ENCODE measurements at regions not wholly inside any gene's neighbourhood (a gene's known extent, or its start where the extent isn't known, plus 50 kb on each side); places are given as distances from the start of the nearest gene placed in this dataset.
A peak's percentile ranks its signal among the peaks of the same experiment; 100 is the strongest.

DNA sequence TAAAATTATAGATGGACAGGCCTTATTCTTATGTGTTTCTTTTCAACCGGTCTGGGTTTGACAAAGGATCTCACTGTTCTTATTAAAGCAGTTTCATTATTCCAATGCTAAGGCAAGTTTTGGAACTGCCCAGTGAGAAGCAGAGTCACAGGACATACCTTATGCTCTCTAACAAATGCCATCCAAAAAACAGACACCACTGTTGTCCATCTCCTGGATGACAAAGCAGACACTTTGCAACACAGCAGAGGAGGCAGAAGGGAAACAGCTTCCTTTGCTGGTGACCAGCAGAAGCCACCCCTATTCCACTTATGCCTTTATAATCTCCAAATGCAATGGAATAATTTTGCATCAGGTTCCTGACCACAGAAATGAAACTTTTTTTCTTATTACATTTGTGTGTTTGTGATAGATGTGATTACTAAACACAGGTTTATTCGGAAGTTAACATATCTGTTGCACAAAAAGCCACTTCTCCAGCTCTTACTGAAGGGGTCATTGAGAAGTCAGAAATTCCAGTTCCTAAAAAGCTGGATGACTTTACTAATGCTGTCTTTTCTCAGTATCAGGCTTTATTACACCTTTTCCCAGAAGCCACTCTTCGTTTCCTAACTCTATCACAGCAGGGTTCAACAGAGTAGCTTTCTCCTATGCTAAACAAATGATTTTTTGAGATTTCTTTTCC, 115.6 kb downstream of the BTG1 start:
- DNase-seq = no peak

DNA sequence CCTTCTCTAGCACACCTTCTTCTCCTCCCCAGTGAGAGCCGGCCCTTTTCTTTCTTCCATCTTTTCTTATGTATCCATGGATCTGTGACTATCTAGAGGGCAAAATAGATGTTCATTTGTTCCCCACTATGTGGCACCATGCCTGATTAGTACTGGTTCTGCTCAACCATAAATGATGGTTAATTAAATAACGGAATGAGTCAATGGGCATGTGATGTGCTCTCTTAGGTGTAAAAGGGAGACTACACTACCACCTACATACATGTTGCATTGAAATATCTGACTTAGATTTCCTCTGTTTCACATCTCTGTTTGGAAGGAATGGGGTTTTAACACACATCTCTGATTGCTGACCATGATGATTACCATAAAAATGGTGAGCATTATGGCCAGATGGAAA, 116.5 kb downstream of the BTG1 start:
- no peak for DNase-seq

DNA sequence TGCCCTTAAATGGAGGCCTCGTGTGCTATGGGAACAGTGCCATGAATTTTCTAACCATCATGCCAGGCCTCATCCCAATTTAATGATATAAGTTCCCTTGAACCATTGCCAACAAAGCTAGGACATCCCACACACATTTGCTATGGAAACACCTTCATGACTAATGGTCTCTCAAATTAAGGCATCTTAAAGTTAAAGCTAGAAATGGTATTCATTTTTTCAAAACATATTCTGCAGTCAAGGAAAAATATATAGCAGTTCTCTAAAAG, 117.3 kb downstream of the BTG1 start:
- peak in 1 of 2 experiments; percentile 24 for DNase-seq

DNA sequence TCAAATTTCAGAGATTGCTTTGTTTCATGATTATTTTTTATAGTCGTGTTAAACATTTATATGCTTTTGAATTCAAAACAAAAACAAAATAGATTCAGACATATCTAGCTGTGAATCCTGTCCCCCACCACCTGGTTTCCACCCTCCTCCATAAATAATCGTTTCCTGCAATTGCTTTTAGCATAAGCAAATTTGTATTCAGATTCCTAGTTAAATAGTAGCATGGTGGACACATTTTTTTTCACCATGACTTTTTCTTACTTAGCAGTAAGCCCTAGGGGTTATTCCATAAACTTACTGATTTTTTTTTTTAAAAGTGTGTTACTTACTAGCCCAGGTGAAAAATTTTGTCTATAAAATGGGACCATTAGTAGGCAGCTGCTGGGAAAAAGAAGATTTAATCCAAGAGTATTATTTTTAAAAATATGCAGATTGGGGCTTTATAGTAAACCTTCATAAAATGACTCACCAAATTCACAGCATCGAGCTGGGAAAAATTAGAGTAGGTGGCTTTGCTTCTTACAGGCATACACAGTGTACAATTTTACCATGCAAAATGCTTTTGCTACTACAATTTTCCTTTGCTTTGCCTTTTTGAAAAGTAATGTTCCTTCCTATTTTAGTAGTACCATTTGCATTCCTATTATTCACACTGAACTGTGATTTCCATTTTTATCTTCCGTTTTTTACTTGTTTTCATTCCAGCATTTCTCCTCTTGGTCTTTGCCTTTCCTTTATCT, 117.8 kb downstream of the BTG1 start:
- DNase-seq = peak in 1 of 2 experiments; percentile 50

DNA sequence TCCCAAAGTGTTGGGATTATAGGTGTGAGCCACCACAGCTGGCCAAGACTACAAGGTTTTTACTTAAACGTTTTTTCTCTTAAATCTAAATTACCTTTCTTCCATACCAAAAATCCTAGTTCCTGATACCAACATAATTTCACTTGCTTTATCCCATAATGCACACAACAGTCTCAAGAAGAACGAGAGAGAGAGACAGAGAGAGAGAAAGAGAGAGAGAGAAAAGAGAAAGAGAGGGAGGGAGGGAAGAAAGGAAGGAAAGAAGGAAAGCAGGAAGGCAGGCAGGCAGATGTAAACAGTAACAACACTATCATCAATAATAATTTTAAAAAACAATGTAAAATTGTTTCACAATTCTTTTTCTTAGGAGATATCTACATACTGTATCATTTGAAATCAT, 118.4 kb downstream of the BTG1 start:
- no peak for DNase-seq

DNA sequence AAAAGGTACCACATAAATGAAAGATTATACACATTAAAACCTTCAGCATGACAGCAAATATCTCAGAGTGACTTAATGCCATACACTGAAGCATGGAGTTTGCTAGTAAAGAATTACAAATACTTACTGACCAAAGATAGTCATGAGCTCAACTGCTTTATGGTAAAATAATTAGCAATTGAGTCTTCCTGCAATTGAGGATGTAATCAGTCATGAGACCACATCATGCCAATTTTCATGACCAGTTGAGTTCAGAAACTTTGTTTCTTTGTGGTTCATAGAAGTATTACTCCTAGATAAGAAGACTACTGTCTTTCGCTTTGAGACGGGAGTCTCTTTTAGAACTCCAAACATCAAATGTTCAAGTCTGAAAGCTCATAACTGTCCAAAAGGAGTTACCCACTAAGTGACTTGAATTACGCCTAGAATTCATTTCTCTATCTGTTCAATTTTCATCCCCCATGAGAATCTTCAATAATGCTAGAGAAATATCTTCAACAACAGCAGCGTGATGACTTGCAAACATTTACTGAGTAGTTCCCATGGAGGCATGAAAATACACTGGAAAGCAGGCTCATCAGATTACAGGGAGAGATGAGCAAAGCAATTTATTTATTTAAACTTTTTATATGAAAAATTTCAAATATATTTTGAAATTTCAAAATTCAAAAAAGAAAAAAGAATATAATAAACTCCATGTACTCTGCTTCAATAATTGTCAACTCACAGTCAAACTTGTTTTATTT, 120.0 kb downstream of the BTG1 start:
- no peak for DNase-seq

DNA sequence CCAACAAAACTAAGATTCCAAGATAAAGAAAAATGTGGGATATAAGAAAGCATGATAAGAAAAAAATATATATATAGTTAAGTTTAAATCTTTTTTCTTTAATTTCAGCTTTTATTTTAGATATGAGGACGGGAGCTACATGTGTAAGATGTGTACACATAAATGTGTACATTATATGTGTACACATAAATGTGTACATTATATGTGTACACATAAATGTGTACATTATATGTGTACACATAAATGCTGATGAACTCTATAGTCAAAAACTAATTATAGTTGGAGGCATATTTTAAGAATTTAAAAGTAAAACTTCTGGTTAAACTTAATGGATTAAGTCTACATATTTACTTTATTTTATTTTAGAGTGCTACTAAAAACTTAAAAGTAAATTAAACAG, 123.6 kb downstream of the BTG1 start:
- DNase-seq = no peak

DNA sequence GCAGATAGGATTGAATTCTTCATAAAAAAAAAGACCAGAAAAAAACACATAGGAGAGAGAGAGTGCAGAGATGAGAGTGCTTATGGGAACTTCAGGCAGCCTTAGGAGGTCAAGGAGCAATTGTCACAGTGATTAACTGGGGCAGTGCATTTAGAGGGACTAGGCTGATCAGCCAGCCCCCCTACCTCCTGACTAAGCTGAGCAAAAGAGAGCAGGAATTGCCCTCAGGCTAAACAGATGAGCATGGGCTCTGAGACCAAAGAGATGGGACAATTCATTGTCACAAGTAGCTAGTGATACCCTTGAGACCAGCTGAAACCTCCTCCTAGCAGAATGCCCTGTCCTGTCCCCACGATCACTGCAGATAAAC, 124.0 kb downstream of the BTG1 start:
- DNase-seq = no peak

DNA sequence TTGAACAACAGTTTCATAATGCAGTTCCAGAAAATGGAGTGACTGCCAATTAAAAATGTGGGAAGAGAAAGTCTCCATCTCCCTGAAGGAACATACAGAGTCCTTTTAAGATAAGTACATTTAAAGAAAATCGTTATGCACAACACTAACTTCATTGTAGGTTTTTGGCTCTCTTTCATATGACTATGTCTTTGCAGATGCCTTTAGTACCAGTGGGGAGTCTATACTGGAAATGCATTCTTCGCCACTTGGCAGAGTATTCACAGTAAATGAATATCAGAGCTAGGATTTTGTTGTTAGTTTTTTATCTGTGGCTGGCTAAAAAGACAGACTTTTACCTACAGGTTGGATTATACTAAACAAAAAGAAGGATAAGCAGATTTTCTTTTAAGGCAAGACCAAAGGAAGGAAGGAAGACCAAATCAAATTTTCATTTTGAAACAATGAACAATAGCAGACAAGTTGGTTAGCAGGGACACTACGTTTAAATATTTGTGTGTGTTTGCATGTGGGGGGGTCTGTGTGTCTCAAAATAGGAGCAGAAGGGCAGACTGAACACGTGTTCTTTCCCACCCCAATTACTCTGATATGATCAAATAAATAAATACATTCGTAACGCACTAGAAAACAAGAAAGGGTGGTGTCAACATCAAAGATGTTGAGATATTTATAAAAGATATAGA, 124.5 kb downstream of the BTG1 start:
- no peak for DNase-seq

DNA sequence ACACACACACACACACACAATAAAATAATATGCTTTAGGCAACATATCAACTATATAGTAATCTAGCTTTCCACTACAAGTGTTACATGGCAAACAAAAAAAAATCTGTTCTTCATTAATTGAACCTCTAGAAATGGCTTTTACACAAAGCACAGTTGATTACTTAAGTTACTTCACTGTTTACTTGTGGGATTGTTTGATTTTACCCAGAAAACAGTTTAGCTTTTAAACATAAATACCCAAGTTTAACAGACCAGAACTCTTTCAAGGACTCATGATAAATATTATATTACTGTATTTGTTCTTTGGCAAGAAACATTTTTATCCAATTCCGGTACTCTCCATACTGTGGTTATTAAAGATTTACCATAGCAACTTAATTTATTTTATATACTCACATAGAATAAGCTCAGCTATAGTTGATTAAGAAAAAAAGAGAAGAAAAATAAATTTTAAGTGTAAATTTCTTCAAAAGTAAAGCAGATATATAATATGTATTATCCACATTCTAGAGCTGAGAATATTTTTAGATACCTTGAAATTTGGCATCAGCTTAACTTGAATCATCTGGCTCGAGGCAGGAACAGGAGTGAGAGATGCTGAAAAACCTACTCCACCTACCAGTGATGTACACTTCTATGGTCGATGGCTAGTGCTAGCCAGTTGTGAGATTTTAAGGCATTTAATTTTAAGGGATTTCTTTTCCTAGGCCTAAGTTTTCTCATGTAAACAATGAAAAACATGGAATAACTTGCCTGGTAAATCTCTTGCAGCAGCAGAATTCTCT, 126.0 kb downstream of the BTG1 start:
- no peak for DNase-seq

DNA sequence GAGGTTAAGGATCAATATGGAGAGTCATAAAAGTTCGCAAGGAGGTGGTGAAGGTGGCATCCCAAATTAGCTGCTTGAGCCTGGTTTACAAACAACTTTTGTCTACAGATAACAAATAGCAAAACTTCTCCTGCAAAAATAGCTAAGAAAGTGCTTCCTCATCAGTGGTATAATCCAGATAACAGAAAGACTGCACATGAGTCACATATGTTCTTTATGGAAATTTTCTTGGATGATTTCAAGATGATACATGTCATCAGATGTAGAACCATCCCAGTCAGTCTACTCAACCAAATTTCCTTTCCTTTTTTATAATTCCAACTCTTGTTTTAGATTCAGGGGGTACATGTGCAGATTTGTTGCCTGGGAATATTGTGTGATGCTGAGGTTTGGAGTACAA, 133.0 kb downstream of the BTG1 start:
- DNase-seq = no peak

DNA sequence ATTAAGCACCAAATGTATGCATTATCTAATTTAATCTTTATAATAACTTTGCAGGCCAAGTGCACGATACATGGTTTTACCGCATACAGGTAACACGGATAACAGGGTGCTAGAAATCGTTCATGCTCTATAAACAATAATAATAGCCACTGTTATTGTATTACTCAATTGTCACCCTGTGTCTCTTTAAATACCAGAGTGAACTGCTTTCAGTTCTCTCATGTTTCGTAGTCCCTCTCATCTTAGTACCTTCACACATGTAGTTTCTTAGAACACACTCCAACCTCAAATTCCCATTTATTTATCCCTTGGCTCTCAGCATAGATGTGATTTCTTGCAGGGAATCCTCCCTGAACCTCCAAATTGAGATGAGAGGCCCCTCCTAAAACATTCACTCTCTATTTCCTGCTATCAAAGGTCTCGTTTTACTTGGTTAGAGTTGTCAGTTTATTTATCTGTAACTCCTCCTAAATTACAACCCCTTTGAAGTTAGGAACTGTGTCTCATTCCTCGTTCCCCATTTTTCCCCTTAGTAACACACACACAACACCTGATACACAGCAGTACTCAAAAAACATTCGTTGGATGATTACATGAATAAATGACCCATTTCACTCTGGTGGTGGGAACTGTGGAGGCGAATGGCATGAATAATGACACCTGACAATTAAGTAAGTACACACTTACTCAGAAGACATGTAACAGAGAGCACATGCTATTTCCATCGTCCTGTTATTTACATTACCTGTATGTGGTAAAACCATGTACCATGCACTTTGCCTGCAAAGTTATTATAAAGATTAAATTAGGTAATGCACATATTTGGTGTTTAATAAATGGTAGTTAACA, 134.6 kb downstream of the BTG1 start:
- no peak for DNase-seq

DNA sequence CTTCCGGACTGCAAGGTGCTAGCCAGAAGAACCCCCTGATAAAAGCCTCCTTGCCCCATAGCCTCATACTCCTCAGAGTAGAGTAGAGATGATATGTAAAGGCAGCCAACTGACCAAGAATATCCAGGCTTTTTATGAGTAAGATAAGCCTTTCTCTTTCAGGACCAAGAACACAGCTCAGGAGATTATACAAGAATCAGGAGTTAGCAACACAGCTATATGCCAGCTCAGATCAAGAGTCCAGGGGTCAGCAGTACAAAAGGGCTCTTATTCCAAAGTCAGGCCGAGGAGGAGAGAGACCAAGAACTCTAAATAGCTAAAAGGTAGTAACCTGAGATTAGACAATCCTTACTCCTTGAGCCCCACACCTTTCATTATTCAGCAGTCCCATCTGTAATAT, 135.3 kb downstream of the BTG1 start:
- DNase-seq = no peak

DNA sequence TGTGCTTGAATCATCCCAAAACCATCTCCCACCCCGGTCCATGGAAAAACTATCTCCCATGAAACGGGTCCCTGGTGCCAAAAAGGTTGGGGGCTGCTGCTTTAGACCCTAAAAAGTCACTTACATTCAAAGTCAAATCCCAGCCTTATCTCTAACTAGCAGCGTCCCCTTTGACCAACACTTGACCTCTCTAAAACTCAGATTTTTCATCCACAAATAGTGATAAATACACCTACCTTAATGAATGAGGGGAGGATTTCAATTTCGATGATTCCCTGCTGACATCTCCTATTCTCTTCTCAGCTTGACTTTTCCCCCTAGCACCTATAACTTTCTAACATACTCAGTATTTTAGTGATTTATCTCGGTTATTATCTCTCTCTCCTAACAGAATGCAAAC, 137.3 kb downstream of the BTG1 start:
- DNase-seq = no peak

DNA sequence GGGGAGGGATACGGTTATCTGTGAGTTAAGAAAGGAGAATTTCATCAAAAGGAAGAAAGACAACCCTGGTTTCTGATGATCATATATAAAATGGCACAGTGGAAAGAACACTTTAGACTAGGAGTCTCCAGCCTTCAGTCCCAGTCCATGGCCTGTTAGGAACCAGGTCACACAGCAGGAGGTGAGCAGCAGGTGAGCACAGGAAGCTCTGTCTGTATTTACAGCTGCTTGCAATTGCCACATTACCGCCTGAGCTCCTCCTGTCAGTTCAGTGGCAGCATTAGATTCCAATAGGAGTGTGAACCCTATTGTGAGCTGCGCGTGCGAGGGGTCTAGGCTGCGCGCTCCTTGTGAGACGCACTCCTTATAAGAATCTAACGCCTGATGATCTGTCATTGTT, 137.9 kb downstream of the BTG1 start:
- peak in 1 of 2 experiments; percentile 8 for DNase-seq

DNA sequence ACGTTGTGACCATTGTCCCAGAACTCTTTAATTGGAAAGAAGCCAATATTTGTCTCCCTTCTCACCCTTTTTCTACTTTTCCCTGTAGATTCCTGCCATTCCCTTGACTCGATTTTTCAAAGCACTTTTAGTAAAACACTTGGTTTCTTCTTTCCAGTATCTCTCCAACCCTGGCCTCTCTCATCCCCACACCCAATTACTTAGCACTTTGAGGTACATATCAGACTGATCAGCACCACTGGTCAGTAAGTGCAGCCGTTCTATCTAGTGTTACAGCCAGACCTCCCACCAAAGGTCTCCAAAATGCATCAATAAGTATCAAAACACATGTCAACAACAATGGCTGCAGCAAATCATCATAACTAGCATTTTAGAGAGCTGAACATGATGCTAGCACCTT, 141.9 kb downstream of the BTG1 start:
- no peak for DNase-seq

DNA sequence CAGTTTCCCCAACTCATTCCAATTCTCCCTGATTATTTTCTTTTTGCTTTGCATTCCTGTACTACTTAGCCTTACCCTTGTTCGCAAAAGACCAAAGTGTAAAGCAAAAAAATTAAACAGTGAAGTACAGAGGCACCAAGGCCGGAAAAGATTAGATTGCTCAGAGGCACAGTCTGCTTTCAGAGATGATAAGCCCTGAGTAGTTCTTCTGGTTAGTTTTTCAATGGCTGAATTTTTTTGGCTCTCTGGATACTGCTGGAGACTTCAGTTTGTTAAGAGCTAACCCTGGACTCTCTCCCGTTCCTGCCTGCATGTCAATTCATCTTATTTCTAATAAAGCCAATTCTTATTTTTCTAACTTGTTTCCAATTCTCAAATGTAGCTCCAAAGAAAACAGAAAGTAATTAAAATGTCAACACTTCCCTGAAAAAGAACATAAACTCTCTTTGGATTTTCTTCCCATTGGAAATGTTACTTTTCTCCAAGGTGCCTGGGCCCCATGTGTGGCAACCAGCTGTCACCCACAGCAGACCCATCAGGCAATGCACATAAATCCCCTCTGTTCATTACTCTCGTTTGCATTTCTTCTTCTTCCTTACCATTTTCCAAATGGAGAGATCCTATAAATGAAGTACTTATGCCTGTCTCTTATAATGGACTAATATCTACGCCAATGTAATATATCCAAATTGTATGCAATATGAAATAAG, 142.8 kb downstream of the BTG1 start:
- no peak for DNase-seq

DNA sequence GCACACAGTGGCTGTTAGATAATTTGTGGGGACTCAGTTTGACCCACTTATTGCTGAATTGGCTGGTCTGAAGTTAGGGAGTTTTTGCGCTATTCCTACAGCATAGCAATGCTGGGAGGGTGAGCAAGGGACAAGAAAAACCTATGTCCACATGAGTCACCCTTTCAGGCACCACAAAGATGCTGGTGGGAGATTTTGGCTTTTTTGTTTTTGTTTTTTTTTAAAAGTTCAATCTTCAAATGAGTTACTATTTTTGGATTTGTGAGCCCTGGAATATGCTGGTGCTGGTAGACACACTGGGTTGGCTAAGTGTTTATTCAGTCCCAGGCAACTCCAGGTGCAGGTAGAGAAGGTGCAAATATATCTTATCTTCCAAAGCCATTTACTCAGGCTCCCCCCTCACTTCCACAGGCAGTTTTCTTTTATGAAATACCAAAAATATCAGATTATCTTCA, 143.4 kb downstream of the BTG1 start:
- no peak for DNase-seq

DNA sequence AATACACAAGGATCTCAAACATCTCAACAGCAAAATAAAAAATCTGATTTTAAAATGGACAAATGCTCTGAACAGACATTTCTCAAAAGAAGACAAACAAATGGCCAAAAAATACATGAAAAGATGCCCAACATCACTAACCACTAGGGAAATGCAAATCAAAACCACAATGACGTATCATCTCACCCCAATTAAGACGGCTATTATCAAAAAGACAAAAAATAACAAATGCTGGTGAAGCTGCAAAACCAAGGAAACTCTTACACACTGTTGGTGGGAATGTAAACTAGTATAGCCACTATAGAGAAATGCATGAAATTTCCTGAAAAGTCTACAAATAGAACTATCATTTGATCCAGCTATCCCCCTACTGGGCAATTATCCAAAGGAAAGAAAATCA, 145.0 kb downstream of the BTG1 start:
- DNase-seq = no peak

DNA sequence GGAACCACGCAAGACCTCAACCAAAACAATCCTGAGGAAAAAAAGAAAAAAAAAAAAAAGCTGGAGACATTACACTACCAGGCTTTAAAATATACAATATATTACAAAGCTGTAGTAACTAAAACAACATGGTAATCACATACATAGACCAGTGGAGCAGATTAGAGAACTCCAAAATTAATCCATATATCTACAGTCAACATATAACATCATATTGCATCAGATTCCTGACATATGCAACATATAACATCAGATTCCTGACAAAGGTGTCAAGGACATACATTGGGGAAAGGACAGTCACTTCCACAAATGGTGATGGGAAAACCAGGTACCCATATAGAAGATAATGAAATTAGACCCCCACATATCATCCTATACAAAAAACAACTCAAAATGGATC, 145.8 kb downstream of the BTG1 start:
- DNase-seq = no peak

DNA sequence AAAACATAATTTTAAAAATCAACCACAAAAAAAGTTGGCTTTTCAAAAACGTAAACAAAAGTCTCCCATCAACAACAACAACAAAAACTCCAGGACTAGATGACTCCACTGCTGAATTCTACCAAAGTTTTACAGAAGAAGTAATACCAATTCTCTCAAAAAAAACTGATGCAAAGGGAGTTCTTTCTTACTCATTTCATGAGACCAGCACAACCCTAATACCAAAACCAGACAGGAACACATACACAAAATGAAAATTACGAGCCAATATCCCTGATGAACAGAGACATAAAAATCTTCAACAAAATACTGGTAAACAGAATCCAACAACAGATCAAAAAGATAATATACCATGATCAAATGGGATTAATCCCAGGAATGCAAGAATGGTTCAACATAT, 147.3 kb downstream of the BTG1 start:
- no peak for DNase-seq
